ENCODE measurements at regions not wholly inside any gene's neighbourhood (a gene's known extent, or its start where the extent isn't known, plus 50 kb on each side); places are given as distances from the start of the nearest gene placed in this dataset.

DNA sequence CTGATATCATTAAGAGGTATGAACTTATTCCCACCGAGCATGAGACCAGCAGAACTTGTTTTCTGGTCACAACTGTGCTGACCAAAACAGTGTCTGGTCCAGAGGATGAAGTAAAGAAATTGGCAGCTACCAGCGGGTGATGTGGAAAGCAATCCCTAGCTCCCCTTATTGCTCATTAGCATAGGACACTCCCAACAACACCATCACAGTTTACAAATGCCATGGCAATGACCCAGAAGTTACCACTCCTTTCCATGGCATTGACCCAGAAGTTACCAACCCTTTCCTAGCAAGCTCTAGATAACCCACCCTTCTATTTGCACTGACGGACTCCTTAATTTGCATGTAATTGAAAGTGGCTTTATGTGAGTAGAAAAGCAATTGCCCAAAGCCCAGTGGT, 1856.1 kb downstream of the OLFM4 start:
- 75% methylated on average over 3 of the region's 3 CpGs for WGBS
- H3K4me1 ChIP-seq (ENCODE audit: control insufficient read depth in 4 of 4, insufficient read depth in 4 of 4, low read length in 3 of 4), result no peaks in the 10 kb centered on the region
- DNase-seq (ENCODE audit: low spot score), result no peak
- H3K9me3 ChIP-seq (ENCODE audit: control insufficient read depth in 4 of 4, low read length in 3 of 4), result no peaks in the 10 kb centered on the region
- H3K27ac ChIP-seq (ENCODE audit: low read depth in 1 of 2, low read length in 2 of 2), result no peak overlapping the region
- no peak overlapping the region for H3K4me3 ChIP-seq (ENCODE audit: low read depth in 1 of 3, low read length in 3 of 3)
- no peaks in the 10 kb centered on the region for H3K27me3 ChIP-seq (ENCODE audit: control insufficient read depth in 4 of 4, insufficient read depth in 4 of 4, low read length in 3 of 4)
- no peak overlapping the region for H3K9ac ChIP-seq (ENCODE audit: low read depth in 1 of 2, low read length in 2 of 2)
- TF ChIP-seq FOXA2 (IDR thresholded peaks at IDR 0.05), result no peak
- no peak for TF ChIP-seq SP1 (IDR thresholded peaks at IDR 0.05)
- TF ChIP-seq, protein P1, sequence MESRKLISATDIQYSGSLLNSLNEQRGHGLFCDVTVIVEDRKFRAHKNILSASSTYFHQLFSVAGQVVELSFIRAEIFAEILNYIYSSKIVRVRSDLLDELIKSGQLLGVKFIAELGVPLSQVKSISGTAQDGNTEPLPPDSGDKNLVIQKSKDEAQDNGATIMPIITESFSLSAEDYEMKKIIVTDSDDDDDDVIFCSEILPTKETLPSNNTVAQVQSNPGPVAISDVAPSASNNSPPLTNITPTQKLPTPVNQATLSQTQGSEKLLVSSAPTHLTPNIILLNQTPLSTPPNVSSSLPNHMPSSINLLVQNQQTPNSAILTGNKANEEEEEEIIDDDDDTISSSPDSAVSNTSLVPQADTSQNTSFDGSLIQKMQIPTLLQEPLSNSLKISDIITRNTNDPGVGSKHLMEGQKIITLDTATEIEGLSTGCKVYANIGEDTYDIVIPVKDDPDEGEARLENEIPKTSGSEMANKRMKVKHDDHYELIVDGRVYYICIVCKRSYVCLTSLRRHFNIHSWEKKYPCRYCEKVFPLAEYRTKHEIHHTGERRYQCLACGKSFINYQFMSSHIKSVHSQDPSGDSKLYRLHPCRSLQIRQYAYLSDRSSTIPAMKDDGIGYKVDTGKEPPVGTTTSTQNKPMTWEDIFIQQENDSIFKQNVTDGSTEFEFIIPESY (IDR thresholded peaks at IDR 0.05), result no peak
- TF ChIP-seq, protein P2, sequence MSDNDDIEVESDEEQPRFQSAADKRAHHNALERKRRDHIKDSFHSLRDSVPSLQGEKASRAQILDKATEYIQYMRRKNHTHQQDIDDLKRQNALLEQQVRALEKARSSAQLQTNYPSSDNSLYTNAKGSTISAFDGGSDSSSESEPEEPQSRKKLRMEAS (IDR thresholded peaks at IDR 0.05), result no peak
- TF ChIP-seq TAF1 (conservative IDR thresholded peaks at IDR 0.05), result no peak
- no peaks in the 10 kb centered on the region for H3K36me3 ChIP-seq (ENCODE audit: control insufficient read depth in 4 of 4, insufficient read depth in 3 of 4, low read depth in 1 of 4, low read length in 3 of 4)

DNA sequence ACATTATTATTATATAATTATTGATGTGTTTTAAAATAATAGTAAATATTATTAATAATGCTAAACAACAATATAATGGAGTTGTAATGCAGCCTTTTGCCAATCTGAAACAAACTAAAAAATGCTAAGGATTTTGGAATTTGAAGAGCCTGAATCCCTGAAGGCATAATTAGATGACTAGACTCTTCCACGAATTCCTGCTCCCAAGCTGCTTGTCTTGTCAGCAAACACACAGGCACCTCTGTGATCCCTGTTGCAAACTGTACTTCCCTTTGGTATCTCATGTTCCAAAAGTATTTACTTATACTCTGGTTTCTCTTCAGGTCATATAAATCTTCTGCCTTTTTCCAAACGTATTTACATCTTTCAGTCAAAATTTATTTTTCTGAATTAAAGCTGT, 1862.4 kb downstream of the OLFM4 start:
- Histone ChIP-seq H3K36me3 (ENCODE audit: control insufficient read depth in 4 of 4, insufficient read depth in 3 of 4, low read depth in 1 of 4, low read length in 3 of 4) (no peaks in the 10 kb centered on the region), H3K4me3 (ENCODE audit: low read depth in 1 of 3, low read length in 3 of 3) (no peak overlapping the region), H3K9me3 (ENCODE audit: control insufficient read depth in 4 of 4, low read length in 3 of 4) (no peaks in the 10 kb centered on the region), H3K4me1 (ENCODE audit: control insufficient read depth in 4 of 4, insufficient read depth in 4 of 4, low read length in 3 of 4) (no peaks in the 10 kb centered on the region), H3K27me3 (ENCODE audit: control insufficient read depth in 4 of 4, insufficient read depth in 4 of 4, low read length in 3 of 4) (no peaks in the 10 kb centered on the region), H3K9ac (ENCODE audit: low read depth in 1 of 2, low read length in 2 of 2) (no peak overlapping the region), H3K27ac (ENCODE audit: low read depth in 1 of 2, low read length in 2 of 2) (no peak overlapping the region)
- TF ChIP-seq GABPA (IDR thresholded peaks at IDR 0.05 in 1 of 2, conservative IDR thresholded peaks at IDR 0.05 in 1 of 2) (no peak), EGR1 (IDR thresholded peaks at IDR 0.05; ENCODE audit: low read depth in 2 of 2) (no peak), FOXA2 (IDR thresholded peaks at IDR 0.05) (no peak), NR2F2 (IDR thresholded peaks at IDR 0.05) (no peak), FOXA1 (IDR thresholded peaks at IDR 0.05) (no peak), RXRA (IDR thresholded peaks at IDR 0.05) (no peak), SP1 (IDR thresholded peaks at IDR 0.05) (no peak), HNF4G (IDR thresholded peaks at IDR 0.05) (no peak), HNF4A (conservative IDR thresholded peaks at IDR 0.05) (no peak), JUND (IDR thresholded peaks at IDR 0.05) (no peak)
- TF ChIP-seq, protein P3, sequence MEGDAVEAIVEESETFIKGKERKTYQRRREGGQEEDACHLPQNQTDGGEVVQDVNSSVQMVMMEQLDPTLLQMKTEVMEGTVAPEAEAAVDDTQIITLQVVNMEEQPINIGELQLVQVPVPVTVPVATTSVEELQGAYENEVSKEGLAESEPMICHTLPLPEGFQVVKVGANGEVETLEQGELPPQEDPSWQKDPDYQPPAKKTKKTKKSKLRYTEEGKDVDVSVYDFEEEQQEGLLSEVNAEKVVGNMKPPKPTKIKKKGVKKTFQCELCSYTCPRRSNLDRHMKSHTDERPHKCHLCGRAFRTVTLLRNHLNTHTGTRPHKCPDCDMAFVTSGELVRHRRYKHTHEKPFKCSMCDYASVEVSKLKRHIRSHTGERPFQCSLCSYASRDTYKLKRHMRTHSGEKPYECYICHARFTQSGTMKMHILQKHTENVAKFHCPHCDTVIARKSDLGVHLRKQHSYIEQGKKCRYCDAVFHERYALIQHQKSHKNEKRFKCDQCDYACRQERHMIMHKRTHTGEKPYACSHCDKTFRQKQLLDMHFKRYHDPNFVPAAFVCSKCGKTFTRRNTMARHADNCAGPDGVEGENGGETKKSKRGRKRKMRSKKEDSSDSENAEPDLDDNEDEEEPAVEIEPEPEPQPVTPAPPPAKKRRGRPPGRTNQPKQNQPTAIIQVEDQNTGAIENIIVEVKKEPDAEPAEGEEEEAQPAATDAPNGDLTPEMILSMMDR (IDR thresholded peaks at IDR 0.05; ENCODE audit: low read depth, low read length, missing input control), result no peak
- TF ChIP-seq, protein P2 (IDR thresholded peaks at IDR 0.05), result no peak
- TF ChIP-seq, protein P4, sequence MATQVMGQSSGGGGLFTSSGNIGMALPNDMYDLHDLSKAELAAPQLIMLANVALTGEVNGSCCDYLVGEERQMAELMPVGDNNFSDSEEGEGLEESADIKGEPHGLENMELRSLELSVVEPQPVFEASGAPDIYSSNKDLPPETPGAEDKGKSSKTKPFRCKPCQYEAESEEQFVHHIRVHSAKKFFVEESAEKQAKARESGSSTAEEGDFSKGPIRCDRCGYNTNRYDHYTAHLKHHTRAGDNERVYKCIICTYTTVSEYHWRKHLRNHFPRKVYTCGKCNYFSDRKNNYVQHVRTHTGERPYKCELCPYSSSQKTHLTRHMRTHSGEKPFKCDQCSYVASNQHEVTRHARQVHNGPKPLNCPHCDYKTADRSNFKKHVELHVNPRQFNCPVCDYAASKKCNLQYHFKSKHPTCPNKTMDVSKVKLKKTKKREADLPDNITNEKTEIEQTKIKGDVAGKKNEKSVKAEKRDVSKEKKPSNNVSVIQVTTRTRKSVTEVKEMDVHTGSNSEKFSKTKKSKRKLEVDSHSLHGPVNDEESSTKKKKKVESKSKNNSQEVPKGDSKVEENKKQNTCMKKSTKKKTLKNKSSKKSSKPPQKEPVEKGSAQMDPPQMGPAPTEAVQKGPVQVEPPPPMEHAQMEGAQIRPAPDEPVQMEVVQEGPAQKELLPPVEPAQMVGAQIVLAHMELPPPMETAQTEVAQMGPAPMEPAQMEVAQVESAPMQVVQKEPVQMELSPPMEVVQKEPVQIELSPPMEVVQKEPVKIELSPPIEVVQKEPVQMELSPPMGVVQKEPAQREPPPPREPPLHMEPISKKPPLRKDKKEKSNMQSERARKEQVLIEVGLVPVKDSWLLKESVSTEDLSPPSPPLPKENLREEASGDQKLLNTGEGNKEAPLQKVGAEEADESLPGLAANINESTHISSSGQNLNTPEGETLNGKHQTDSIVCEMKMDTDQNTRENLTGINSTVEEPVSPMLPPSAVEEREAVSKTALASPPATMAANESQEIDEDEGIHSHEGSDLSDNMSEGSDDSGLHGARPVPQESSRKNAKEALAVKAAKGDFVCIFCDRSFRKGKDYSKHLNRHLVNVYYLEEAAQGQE (IDR thresholded peaks at IDR 0.05), result no peak
- 52% methylated on average over 2 of the region's 2 CpGs for WGBS
- no peak for DNase-seq (ENCODE audit: low spot score)
